Testis (tissue), 2 donors: ENCODE measurements at regions not wholly inside any gene's neighbourhood (a gene's known extent, or its start where the extent isn't known, plus 50 kb on each side); places are given as distances from the start of the nearest gene placed in this dataset.

Experiments
- POLR2A ChIP-seq: fragments of 450-650 bp; IDR thresholded peaks from one replicate; pipeline ENCODE4 v1.6.1; 2017; ENCODE audit warnings: antibody characterized with exemption, mild to moderate bottlenecking, moderate library complexity
- TF ChIP-seq, protein P1 (sequence below), 3 experiments: fragments of 450-650 bp in 2 of 3; fragments of 200-600 bp in 1 of 3; sonication (generic) in 1 of 3; IDR thresholded peaks; one replicate each; pipeline ENCODE4 v1.5.1; 2016 to 2019; ENCODE audit warnings: antibody characterized with exemption in 3 of 3, mild to moderate bottlenecking in 2 of 3, moderate library complexity in 1 of 3

GRCh38 chr12:61250303-61250702 is 1009.9 kb upstream of the USP15 start:
- TF ChIP-seq, protein P1, sequence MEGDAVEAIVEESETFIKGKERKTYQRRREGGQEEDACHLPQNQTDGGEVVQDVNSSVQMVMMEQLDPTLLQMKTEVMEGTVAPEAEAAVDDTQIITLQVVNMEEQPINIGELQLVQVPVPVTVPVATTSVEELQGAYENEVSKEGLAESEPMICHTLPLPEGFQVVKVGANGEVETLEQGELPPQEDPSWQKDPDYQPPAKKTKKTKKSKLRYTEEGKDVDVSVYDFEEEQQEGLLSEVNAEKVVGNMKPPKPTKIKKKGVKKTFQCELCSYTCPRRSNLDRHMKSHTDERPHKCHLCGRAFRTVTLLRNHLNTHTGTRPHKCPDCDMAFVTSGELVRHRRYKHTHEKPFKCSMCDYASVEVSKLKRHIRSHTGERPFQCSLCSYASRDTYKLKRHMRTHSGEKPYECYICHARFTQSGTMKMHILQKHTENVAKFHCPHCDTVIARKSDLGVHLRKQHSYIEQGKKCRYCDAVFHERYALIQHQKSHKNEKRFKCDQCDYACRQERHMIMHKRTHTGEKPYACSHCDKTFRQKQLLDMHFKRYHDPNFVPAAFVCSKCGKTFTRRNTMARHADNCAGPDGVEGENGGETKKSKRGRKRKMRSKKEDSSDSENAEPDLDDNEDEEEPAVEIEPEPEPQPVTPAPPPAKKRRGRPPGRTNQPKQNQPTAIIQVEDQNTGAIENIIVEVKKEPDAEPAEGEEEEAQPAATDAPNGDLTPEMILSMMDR (IDR thresholded peaks at IDR 0.05), result no peak
- TF ChIP-seq POLR2A, result no peak
